HepG2 (cell line): ENCODE measurements at regions not wholly inside any gene's neighbourhood (a gene's known extent, or its start where the extent isn't known, plus 50 kb on each side); places are given as distances from the start of the nearest gene placed in this dataset.

Source experiments
- ATAC-seq: fragments of 200-7000 bp; cut with Tn5 transposase; 3 replicates; pipeline ENCODE4 v1.9.1; 2020; ENCODE audit warnings: mild to moderate bottlenecking, moderate library complexity
- BruUV-seq: library from RNA; stranded (reverse); fragments of 400-500 nt; replicated peaks from 2 replicates; lab custom pipeline; 2021; lab: Mats Ljungman, UMichigan
- CTCF ChIA-PET: fragments of 300-600 bp; formaldehyde crosslinking; extraction: SDS; loops from one replicate; lab custom pipeline; 2021; ENCODE audit warnings: low total read pairs, inconsistent platforms, low intra/inter-chr PET ratio; lab: Yijun Ruan, JAX
- POLR2A ChIA-PET: fragments of 350-600 bp; sonication (Branson Sonifier 250); formaldehyde crosslinking; loops from one replicate; lab custom pipeline; 2020; ENCODE audit warnings: antibody characterized with exemption, inconsistent platforms; lab: Yijun Ruan, JAX
- DNase-seq: peaks from one replicate; pipeline ENCODE4 v3.0.0-alpha.2; 2015; ENCODE audit warnings: low spot score
- FAIRE-seq: peaks from 3 replicates; lab custom pipeline; 2011; peaks lifted over from hg19 to GRCh38; lab: Jason Lieb, UNC
- H2AFZ ChIP-seq: one replicate; pipeline ENCODE4 v1.6.1; 2011; ENCODE audit warnings: low read length, inconsistent platforms
- H3K27ac ChIP-seq: fragments of 300-600 bp; 3 replicates; pipeline ENCODE4 v1.8.0; 2011; ENCODE audit warnings: mixed run types, mild to moderate bottlenecking, mixed read lengths, low read length, inconsistent platforms; ENCODE audit not compliant: insufficient read depth; ENCODE audit errors: extremely low read length
- H3K27me3 ChIP-seq, 2 experiments: fragments of 200-600 bp in 1 of 2; 2 replicates in 1 of 2; 3 replicates in 1 of 2; pipeline versions ENCODE4 v1.6.0 to v1.8.0; 2011; ENCODE audit warnings: low read length in 2 of 2, mild to moderate bottlenecking in 2 of 2, moderate library complexity in 2 of 2, inconsistent platforms in 1 of 2; ENCODE audit not compliant: insufficient read depth in 2 of 2, control insufficient read depth in 1 of 2
- H3K36me3 ChIP-seq, 2 experiments: fragments of 200-600 bp in 1 of 2; replicated peaks in 1 of 2; 2 replicates in 1 of 2; 3 replicates in 1 of 2; pipeline versions ENCODE4 v1.5.1 to v1.8.0; 2011; ENCODE audit warnings: low read length in 2 of 2, inconsistent platforms in 1 of 2; ENCODE audit not compliant: insufficient read depth in 2 of 2, control insufficient read depth in 1 of 2
- H3K4me1 ChIP-seq: 2 replicates; pipeline ENCODE4 v1.5.1; 2012; ENCODE audit warnings: low read length, inconsistent platforms; ENCODE audit not compliant: insufficient read depth
- H3K4me2 ChIP-seq: 2 replicates; pipeline ENCODE4 v1.6.0; 2011; ENCODE audit warnings: low read depth, low read length, inconsistent platforms
- H3K4me3 ChIP-seq, 3 experiments: fragments of 200-600 bp in 1 of 3; sonication (generic), shearing (Covaris generic) in 1 of 3; replicated peaks in 1 of 3; 2 replicates each; pipeline ENCODE4 v1.5.1; 2011 to 2016; ENCODE audit warnings: low read length in 3 of 3, inconsistent platforms in 2 of 3, low read depth in 2 of 3, mild to moderate bottlenecking in 2 of 3, control low read depth in 1 of 3, mixed read lengths in 1 of 3; ENCODE audit not compliant: insufficient read depth in 1 of 3
- H3K79me2 ChIP-seq: one replicate; pipeline ENCODE4 v1.6.1; 2011; ENCODE audit warnings: low read length, inconsistent platforms; ENCODE audit not compliant: insufficient read depth
- H3K9ac ChIP-seq: 2 replicates; pipeline ENCODE4 v1.6.0; 2011; ENCODE audit warnings: mild to moderate bottlenecking, low read depth, low read length, inconsistent platforms; ENCODE audit not compliant: insufficient read depth
- H3K9me3 ChIP-seq: 2 replicates; pipeline ENCODE4 v1.5.1; 2012; ENCODE audit warnings: mild to moderate bottlenecking, low read length
- H4K20me1 ChIP-seq: 2 replicates; pipeline ENCODE4 v1.6.0; 2011; ENCODE audit warnings: inconsistent platforms, mild to moderate bottlenecking, low read length, moderate library complexity; ENCODE audit not compliant: insufficient read depth
- EP300 ChIP-seq, 3 experiments: sonication (generic) in 1 of 3; formaldehyde crosslinking in 1 of 3; IDR thresholded peaks; 2 replicates each; pipeline versions ENCODE4 v1.5.1 to v1.6.1; 2011 to 2020; ENCODE audit warnings: low read depth in 2 of 3, low read length in 2 of 3, borderline replicate concordance in 1 of 3, improper control_type of control experiment in 1 of 3, mild to moderate bottlenecking in 1 of 3, missing genetic modification reagents in 1 of 3, moderate library complexity in 1 of 3
- HOXA3 ChIP-seq: sonication (generic); formaldehyde crosslinking; IDR thresholded peaks from 2 replicates; pipeline ENCODE4 v1.5.0; 2020; ENCODE audit warnings: missing genetic modification reagents
- KDM5B ChIP-seq: sonication (generic); formaldehyde crosslinking; IDR thresholded peaks from 2 replicates; pipeline ENCODE4 v1.4.0; 2020; ENCODE audit warnings: missing genetic modification reagents, mild to moderate bottlenecking, borderline replicate concordance
- LCORL ChIP-seq, 2 experiments: fragments of 450-650 bp in 1 of 2; sonication (generic) in 1 of 2; formaldehyde crosslinking in 1 of 2; IDR thresholded peaks; 2 replicates each; pipeline versions ENCODE4 v1.5.0 to v1.6.1; 2017 to 2020; ENCODE audit warnings: antibody characterized with exemption in 1 of 2, missing genetic modification reagents in 1 of 2
- ONECUT2 ChIP-seq: sonication (generic); formaldehyde crosslinking; IDR thresholded peaks from 2 replicates; pipeline ENCODE4 v1.4.0; 2020; ENCODE audit warnings: missing genetic modification reagents
- SKI ChIP-seq: fragments of 450-650 bp; IDR thresholded peaks from one replicate; pipeline ENCODE4 v1.6.1; 2018; ENCODE audit warnings: mild to moderate bottlenecking; ENCODE audit not compliant: partially characterized antibody
- ZNF160 ChIP-seq: sonication (generic); formaldehyde crosslinking; IDR thresholded peaks from 2 replicates; pipeline ENCODE4 v1.8.0; 2022; ENCODE audit warnings: mild to moderate bottlenecking, inconsistent platforms, missing genetic modification reagents
- ZNF407 ChIP-seq: sonication (generic); formaldehyde crosslinking; IDR thresholded peaks from one replicate; pipeline ENCODE4 v1.5.1; 2020; ENCODE audit warnings: mild to moderate bottlenecking, missing genetic modification reagents; ENCODE audit errors: not compliant biosample characterization
- WGBS: methylation state at CpG from one replicate; pipeline ENCODE4 v1.1.6; 2017; ENCODE audit warnings: low lambda C conversion rate; 5-methylcytosine and 5-hydroxymethylcytosine counted together
- in situ Hi-C: cut with HindIII; loops from 2 replicates; pipeline ENCODE4 v1.10.0; 2017; ENCODE audit warnings: low pct_unique_long_range_greater_than_20kb; ENCODE audit not compliant: extremely low pct_ligation_motif_present
- intact Hi-C: fragments of 100-400 bp; cut with micrococcal nuclease; formaldehyde crosslinking; loops from one replicate; pipeline ENCODE4 v1.10.0; 2022; ENCODE audit not compliant: unreplicated experiment
- TF ChIP-seq, protein P1 (sequence below): sonication (generic); formaldehyde crosslinking; conservative IDR thresholded peaks from 2 replicates; pipeline ENCODE4 v1.4.0; 2020; ENCODE audit warnings: missing genetic modification reagents

GRCh38 chrX:42708222-42708621 lies 69.7 kb downstream of the PPP1R2C start:
- Histone ChIP-seq H3K27me3 (no peaks in the 10 kb centered on the region), H4K20me1 (no peaks in the 10 kb centered on the region), H3K79me2 (no peaks in the 10 kb centered on the region), H3K4me2 (no peak overlapping the region), H2AFZ (no peak overlapping the region), H3K27ac (no peak overlapping the region), H3K36me3 (no peaks in the 10 kb centered on the region), H3K9me3 (no peaks in the 10 kb centered on the region), H3K4me3 (no peak overlapping the region), H3K4me1 (no peaks in the 10 kb centered on the region), H3K9ac (no peak overlapping the region)
- ChIA-PET POLR2A (no interaction called here), CTCF (no interaction called here)
- WGBS, result 0% methylated on average over 2 of the region's 2 CpGs
- no peak for TF ChIP-seq KDM5B
- no peak for TF ChIP-seq HOXA3 (CRISPR knock-in tag)
- no peak for TF ChIP-seq ONECUT2
- no peak for TF ChIP-seq EP300 (IDR thresholded peaks at IDR 0.05; ENCODE audit: low read depth in 2 of 2, low read length in 2 of 2)
- no peak for TF ChIP-seq EP300 (CRISPR knock-in tag; IDR thresholded peaks at IDR 0.05; ENCODE audit: borderline replicate concordance)
- no peak for TF ChIP-seq ZNF160
- TF ChIP-seq, protein P1, sequence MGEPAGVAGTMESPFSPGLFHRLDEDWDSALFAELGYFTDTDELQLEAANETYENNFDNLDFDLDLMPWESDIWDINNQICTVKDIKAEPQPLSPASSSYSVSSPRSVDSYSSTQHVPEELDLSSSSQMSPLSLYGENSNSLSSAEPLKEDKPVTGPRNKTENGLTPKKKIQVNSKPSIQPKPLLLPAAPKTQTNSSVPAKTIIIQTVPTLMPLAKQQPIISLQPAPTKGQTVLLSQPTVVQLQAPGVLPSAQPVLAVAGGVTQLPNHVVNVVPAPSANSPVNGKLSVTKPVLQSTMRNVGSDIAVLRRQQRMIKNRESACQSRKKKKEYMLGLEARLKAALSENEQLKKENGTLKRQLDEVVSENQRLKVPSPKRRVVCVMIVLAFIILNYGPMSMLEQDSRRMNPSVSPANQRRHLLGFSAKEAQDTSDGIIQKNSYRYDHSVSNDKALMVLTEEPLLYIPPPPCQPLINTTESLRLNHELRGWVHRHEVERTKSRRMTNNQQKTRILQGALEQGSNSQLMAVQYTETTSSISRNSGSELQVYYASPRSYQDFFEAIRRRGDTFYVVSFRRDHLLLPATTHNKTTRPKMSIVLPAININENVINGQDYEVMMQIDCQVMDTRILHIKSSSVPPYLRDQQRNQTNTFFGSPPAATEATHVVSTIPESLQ (CRISPR knock-in tag), result no peak
- no TSS peak for BruUV-seq
- intact Hi-C loops (no loop called here), in situ Hi-C loops (no loop called here)
- DNase-seq, result no peak
- no peak for FAIRE-seq
- no peak for ATAC-seq

- no TSS peak for BruUV-seq
- ChIA-PET POLR2A (no interaction called here), CTCF (no interaction called here)
- Histone ChIP-seq H3K27me3 (no peaks in the 10 kb centered on the region), H3K4me3 (no peak overlapping the region), H4K20me1 (no peaks in the 10 kb centered on the region), H2AFZ (no peak overlapping the region), H3K4me2 (no peak overlapping the region), H3K4me1 (no peaks in the 10 kb centered on the region), H3K79me2 (no peaks in the 10 kb centered on the region), H3K9me3 (no peaks in the 10 kb centered on the region), H3K27ac (no peak overlapping the region), H3K36me3 (no peaks in the 10 kb centered on the region), H3K9ac (no peak overlapping the region)
- no peak for FAIRE-seq
- in situ Hi-C loops, result no loop called here
- ATAC-seq, result no peak
- intact Hi-C loops, result no loop called here
- DNase-seq, result no peak
- TF ChIP-seq LCORL (IDR thresholded peaks at IDR 0.05) (no peak), LCORL (CRISPR knock-in tag; IDR thresholded peaks at IDR 0.05) (no peak), SKI (no peak), ZNF407 (no peak)
Measured at GRCh38 chrX:42707742-42708141, 70.2 kb downstream of the PPP1R2C start.
